Loucy (cell line): ENCODE measurements at regions not wholly inside any gene's neighbourhood (a gene's known extent, or its start where the extent isn't known, plus 50 kb on each side); places are given as distances from the start of the nearest gene placed in this dataset.
"Not testable (repeated sequence)": the region's sequence is repeated elsewhere in the genome, so short reads cannot be mapped to it uniquely, and the experiment has no call there.

Experiments
- H2AFZ ChIP-seq: fragments of 200-600 bp; sonication (generic); 2 replicates; pipeline ENCODE4 v1.6.0; 2016; ENCODE audit warnings: antibody characterized with exemption, mild to moderate bottlenecking, low read length, moderate library complexity
- H3F3A ChIP-seq: fragments of 200-600 bp; 2 replicates; pipeline ENCODE4 v1.6.0; 2016; ENCODE audit warnings: antibody characterized with exemption, low read depth, mild to moderate bottlenecking
- H3K27me3 ChIP-seq: fragments of 200-600 bp; sonication (generic); 2 replicates; pipeline ENCODE4 v1.6.1; 2014; ENCODE audit warnings: low read length, mild to moderate bottlenecking; ENCODE audit not compliant: insufficient read depth, poor library complexity, severe bottlenecking
- H3K36me3 ChIP-seq: fragments of 200-600 bp; sonication (generic); 2 replicates; pipeline ENCODE4 v1.6.1; 2016; ENCODE audit warnings: low read length; ENCODE audit not compliant: insufficient read depth
- H3K4me1 ChIP-seq: fragments of 200-600 bp; sonication (generic); 2 replicates; pipeline ENCODE4 v1.5.1; 2014; ENCODE audit warnings: low read length, mild to moderate bottlenecking; ENCODE audit not compliant: insufficient read depth, poor library complexity, severe bottlenecking
- H3K4me2 ChIP-seq: fragments of 200-600 bp; sonication (generic); 2 replicates; pipeline ENCODE4 v1.6.0; 2014; ENCODE audit warnings: antibody characterized with exemption, low read length, low read depth, mild to moderate bottlenecking; ENCODE audit not compliant: poor library complexity, severe bottlenecking
- H3K4me3 ChIP-seq: fragments of 200-600 bp; sonication (generic); 2 replicates; pipeline ENCODE4 v1.5.1; 2014; ENCODE audit warnings: low read length, mild to moderate bottlenecking, mixed read lengths; ENCODE audit not compliant: poor library complexity, severe bottlenecking
- H3K79me2 ChIP-seq: fragments of 200-600 bp; sonication (generic); 2 replicates; pipeline ENCODE4 v1.6.1; 2014; ENCODE audit warnings: low read length; ENCODE audit not compliant: insufficient read depth
- H3K9ac ChIP-seq: fragments of 200-600 bp; sonication (generic); 2 replicates; pipeline ENCODE4 v1.6.0; 2014; ENCODE audit warnings: mild to moderate bottlenecking, low read depth, low read length, moderate library complexity; ENCODE audit not compliant: poor library complexity, severe bottlenecking
- H3K9me2 ChIP-seq: fragments of 200-600 bp; sonication (generic); replicated peaks from 2 replicates; pipeline ENCODE4 v1.6.1; 2016; ENCODE audit warnings: low read depth, low read length, mixed read lengths
- H3K9me3 ChIP-seq: fragments of 200-600 bp; sonication (generic); 2 replicates; pipeline ENCODE4 v1.6.1; 2014; ENCODE audit warnings: mild to moderate bottlenecking, antibody characterized with exemption, low read length, low read depth; ENCODE audit not compliant: insufficient read depth
- H4K20me1 ChIP-seq: fragments of 200-600 bp; sonication (generic); 2 replicates; pipeline ENCODE4 v1.6.0; 2014; ENCODE audit warnings: antibody characterized with exemption, low read length, mild to moderate bottlenecking; ENCODE audit not compliant: insufficient read depth, poor library complexity, severe bottlenecking
- EZH2phosphoT487 ChIP-seq: fragments of 200-600 bp; IDR thresholded peaks from 2 replicates; pipeline ENCODE4 v1.6.1; 2018; ENCODE audit warnings: antibody characterized with exemption, mild to moderate bottlenecking, moderate library complexity, borderline replicate concordance
- TF ChIP-seq, protein P1 (sequence below): fragments of 200-600 bp; sonication (generic); conservative IDR thresholded peaks from 2 replicates; pipeline ENCODE4 v1.5.1; 2014; ENCODE audit warnings: mild to moderate bottlenecking, antibody characterized with exemption, low read length

DNA sequence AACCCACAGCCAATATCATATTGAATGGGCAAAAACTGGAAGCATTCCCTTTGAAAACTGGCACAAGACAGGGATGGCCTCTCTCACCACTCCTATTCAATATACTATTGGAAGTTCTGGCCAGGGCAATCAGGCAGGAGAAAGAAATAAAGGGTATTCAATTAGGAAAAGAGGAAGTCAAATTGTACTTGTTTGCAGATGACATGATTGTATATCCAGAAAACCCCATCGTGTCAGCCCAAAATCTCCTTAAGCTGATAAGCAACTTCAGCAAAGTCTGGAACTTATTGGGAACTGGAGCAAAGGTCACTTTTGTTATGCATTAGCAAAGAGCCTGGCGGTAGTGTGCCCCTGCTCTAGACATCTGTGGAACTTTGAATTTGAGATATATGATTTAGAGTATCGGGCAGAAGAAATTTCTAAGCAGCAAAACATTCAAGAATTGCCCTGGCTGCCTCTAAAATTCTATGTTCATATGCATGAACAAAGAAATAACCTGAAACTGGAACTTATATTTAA is 53.4 kb upstream of the PSMA1 start:
- not testable (repeated sequence) for H4K20me1 ChIP-seq, H3K4me2 ChIP-seq, H3K36me3 ChIP-seq, H3F3A ChIP-seq, H3K27me3 ChIP-seq, H2AFZ ChIP-seq, H3K9ac ChIP-seq, H3K9me2 ChIP-seq, H3K9me3 ChIP-seq, H3K4me1 ChIP-seq, H3K79me2 ChIP-seq, H3K4me3 ChIP-seq

DNA sequence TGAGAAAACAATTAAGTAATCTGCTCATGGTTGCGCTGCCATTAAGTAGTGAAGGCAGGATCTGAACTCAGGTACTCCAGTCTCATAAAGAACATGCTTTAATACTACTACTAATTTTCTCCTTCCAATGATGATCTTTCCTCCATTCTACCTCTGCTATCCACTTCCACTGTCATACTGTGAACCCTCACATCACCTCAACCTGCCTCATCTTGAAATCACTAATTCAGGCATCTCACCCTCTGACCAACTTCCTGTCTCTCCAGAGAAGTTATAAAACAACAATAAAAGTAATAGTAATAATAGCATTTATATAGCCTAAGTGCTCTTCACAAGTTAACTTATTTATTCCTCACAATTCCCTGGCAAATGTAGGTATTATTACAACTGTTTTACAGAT is 57.1 kb upstream of the PSMA1 start:
- Histone ChIP-seq H3K79me2 (no peaks in the 10 kb centered on the region), H3K27me3 (no peaks in the 10 kb centered on the region), H3K9me3 (no peaks in the 10 kb centered on the region; the same call in 1 of the 2 replicates), H3K36me3 (no peaks in the 10 kb centered on the region), H3K4me2 (no peak overlapping the region), H4K20me1 (no peaks in the 10 kb centered on the region), H3K4me1 (peaks cover 23% of the 10 kb centered on the region), H3K4me3 (no peak overlapping the region), H3K9ac (no peak overlapping the region), H3K9me2 (no peaks in the 10 kb centered on the region), H2AFZ (no peak overlapping the region), H3F3A (0 out of 2 replicates have a peak, but pooled peaks cover 6% of the 10 kb centered on the region)
- TF ChIP-seq, protein P1, sequence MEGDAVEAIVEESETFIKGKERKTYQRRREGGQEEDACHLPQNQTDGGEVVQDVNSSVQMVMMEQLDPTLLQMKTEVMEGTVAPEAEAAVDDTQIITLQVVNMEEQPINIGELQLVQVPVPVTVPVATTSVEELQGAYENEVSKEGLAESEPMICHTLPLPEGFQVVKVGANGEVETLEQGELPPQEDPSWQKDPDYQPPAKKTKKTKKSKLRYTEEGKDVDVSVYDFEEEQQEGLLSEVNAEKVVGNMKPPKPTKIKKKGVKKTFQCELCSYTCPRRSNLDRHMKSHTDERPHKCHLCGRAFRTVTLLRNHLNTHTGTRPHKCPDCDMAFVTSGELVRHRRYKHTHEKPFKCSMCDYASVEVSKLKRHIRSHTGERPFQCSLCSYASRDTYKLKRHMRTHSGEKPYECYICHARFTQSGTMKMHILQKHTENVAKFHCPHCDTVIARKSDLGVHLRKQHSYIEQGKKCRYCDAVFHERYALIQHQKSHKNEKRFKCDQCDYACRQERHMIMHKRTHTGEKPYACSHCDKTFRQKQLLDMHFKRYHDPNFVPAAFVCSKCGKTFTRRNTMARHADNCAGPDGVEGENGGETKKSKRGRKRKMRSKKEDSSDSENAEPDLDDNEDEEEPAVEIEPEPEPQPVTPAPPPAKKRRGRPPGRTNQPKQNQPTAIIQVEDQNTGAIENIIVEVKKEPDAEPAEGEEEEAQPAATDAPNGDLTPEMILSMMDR, result no peak
- no peak for TF ChIP-seq EZH2phosphoT487

GRCh38 chr11:14577835-14578529 is 57.8 kb upstream of the PSMA1 start:
- 0 out of 2 replicates have a peak, but pooled peaks cover 6% of the 10 kb centered on the region for H3F3A ChIP-seq
- no peaks in the 10 kb centered on the region for H3K79me2 ChIP-seq
- H3K9ac ChIP-seq, result peak overlapping the region; percentile 41
- H3K4me1 ChIP-seq, result peaks cover 23% of the 10 kb centered on the region
- H4K20me1 ChIP-seq, result no peaks in the 10 kb centered on the region
- peak overlapping the region; percentile 63 for H3K4me2 ChIP-seq
- peak overlapping the region; percentile 58 for H3K4me3 ChIP-seq
- no peaks in the 10 kb centered on the region; the same call in 1 of the 2 replicates for H3K9me3 ChIP-seq
- H3K9me2 ChIP-seq, result no peaks in the 10 kb centered on the region
- no peaks in the 10 kb centered on the region for H3K27me3 ChIP-seq
- no peak overlapping the region for H2AFZ ChIP-seq
- no peaks in the 10 kb centered on the region for H3K36me3 ChIP-seq
- TF ChIP-seq EZH2phosphoT487, result no peak
- TF ChIP-seq, protein P1, result no peak
